ENCODE measurements at regions not wholly inside any gene's neighbourhood (a gene's known extent, or its start where the extent isn't known, plus 50 kb on each side); places are given as distances from the start of the nearest gene placed in this dataset.

GRCh38 chr6:90403489-90404381 is 107.1 kb upstream of the BACH2 start:
- no peak for TF ChIP-seq ZFX (IDR thresholded peaks at IDR 0.05; ENCODE audit: borderline replicate concordance)
- TF ChIP-seq, protein P1, sequence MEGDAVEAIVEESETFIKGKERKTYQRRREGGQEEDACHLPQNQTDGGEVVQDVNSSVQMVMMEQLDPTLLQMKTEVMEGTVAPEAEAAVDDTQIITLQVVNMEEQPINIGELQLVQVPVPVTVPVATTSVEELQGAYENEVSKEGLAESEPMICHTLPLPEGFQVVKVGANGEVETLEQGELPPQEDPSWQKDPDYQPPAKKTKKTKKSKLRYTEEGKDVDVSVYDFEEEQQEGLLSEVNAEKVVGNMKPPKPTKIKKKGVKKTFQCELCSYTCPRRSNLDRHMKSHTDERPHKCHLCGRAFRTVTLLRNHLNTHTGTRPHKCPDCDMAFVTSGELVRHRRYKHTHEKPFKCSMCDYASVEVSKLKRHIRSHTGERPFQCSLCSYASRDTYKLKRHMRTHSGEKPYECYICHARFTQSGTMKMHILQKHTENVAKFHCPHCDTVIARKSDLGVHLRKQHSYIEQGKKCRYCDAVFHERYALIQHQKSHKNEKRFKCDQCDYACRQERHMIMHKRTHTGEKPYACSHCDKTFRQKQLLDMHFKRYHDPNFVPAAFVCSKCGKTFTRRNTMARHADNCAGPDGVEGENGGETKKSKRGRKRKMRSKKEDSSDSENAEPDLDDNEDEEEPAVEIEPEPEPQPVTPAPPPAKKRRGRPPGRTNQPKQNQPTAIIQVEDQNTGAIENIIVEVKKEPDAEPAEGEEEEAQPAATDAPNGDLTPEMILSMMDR (IDR thresholded peaks at IDR 0.05): no peak
- no peak overlapping the region for H3K27ac ChIP-seq

DNA sequence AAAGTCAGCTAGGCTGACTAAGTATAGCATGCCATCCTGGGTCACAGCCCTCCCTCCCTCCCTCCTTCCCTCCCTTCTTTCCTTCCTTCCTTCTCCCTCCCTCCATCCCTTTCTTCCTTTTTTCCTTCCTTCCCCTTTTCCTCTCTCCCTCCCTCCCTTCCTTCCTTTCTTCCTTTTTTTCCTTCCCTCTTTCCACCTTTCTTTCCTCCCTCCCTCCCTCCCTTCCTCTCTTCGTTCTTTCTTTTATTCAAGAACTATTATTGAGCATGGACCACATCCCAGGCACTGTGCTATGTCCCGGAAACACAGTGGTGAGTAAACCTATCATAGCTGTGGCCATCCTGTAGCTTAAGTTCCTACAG is 106.2 kb upstream of the BACH2 start:
- H3K27ac ChIP-seq: no peak overlapping the region
- no peak for TF ChIP-seq ZFX (IDR thresholded peaks at IDR 0.05; ENCODE audit: borderline replicate concordance)
- TF ChIP-seq, protein P1 (IDR thresholded peaks at IDR 0.05): no peak

- no peak for TF ChIP-seq ZFX (IDR thresholded peaks at IDR 0.05; ENCODE audit: borderline replicate concordance)
- TF ChIP-seq, protein P1 (IDR thresholded peaks at IDR 0.05): no peak
- no peak overlapping the region for H3K27ac ChIP-seq
Observed at GRCh38 chr6:90401933-90402830, 105.5 kb upstream of the BACH2 start.

- no peak for TF ChIP-seq ZFX (IDR thresholded peaks at IDR 0.05; ENCODE audit: borderline replicate concordance)
- TF ChIP-seq, protein P1 (IDR thresholded peaks at IDR 0.05): no peak
- no peak overlapping the region for H3K27ac ChIP-seq
Observed at GRCh38 chr6:90399970-90400369, 103.3 kb upstream of the BACH2 start.

DNA sequence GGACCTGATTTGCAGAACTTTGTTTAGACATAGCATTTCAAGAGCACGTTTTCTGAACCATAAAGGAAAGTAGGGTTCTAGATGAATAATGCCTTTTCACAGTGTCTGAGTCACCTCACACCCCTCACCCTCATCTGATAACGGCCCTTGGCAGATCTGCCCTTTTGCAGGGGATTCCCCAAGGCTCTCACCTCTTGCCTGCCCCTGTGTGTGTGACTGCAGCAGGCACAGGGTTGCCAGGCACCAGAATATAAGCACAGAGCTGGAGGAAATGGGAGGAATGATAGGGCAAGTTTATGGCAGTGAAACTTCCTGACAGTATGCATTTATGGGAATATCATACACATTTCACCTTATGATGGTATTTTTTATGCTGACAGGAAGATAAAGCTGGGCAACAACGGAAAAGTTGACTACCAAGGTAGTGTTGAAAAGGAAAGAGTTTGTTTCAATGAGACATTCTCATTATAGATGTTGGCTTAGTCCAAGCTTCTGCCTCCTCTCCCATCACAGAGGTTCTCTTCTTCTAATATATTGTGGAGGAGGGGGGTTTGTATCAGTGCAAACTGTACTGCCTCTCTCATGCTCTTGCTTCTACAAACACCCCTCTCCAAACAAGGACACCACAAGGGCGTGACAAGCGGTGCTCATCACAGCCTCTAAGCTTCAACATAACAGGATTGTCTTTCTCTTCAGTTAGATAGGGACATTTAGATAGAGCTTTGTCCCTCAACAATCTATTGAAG is 101.5 kb upstream of the BACH2 start:
- TF ChIP-seq, protein P1 (IDR thresholded peaks at IDR 0.05): no peak
- TF ChIP-seq ZFX (IDR thresholded peaks at IDR 0.05; ENCODE audit: borderline replicate concordance): no peak

DNA sequence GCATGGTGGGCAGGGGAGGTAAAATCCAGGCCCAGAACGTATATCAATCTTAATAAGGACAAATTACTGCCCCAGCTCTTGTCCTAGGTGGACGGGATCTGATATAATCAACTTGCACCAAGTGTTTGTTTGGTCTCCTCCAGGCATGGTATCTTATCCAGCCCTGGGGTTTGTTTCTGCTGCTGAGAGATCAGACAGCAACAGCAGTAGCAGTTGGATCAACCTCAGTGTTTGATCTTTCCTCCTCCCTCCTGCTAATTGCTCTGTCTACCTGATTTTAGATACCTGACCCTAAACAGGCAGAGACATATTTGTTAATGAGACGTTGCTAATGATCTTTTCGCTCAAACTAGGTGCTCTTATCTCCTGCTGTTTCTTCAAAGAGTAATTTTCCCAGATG is 100.4 kb upstream of the BACH2 start:
- no peak overlapping the region for H3K27ac ChIP-seq
- TF ChIP-seq, protein P1 (IDR thresholded peaks at IDR 0.05): no peak

More for the DNA sequence above, 101.5 kb upstream of the BACH2 start:
- no peak overlapping the region for H3K27ac ChIP-seq

Measured in 22Rv1 (cell line).